ENCODE measurements at regions not wholly inside any gene's neighbourhood (a gene's known extent, or its start where the extent isn't known, plus 50 kb on each side); places are given as distances from the start of the nearest gene placed in this dataset.

GRCh38 chr3:145183261-145183660, 977.7 kb downstream of the PLOD2 start:
- POLR2A ChIA-PET, result no interaction called here
- CTCF ChIA-PET, result no interaction called here
- no peak for DNase-seq (ENCODE audit: extremely low spot score)
- no peak for TF ChIP-seq CTCF (IDR thresholded peaks at IDR 0.05; ENCODE audit: control extremely low read depth, extremely low read depth, low read depth, missing control alignments)

GRCh38 chr3:145188079-145188770, 972.8 kb downstream of the PLOD2 start:
- ChIA-PET POLR2A (no interaction called here), CTCF (no interaction called here)
- no peak for DNase-seq (ENCODE audit: extremely low spot score)
- no peak for TF ChIP-seq CTCF (IDR thresholded peaks at IDR 0.05; ENCODE audit: control extremely low read depth, extremely low read depth, low read depth, missing control alignments)

GRCh38 chr3:145190138-145190537, 970.8 kb downstream of the PLOD2 start:
- ChIA-PET POLR2A (no interaction called here), CTCF (interaction anchor here (1.1 kb wide), 1 partner anchor 10 kb away, joined by 6 read pairs; no protein-coding TSS in a partner anchor)
- no peak for TF ChIP-seq CTCF (IDR thresholded peaks at IDR 0.05; ENCODE audit: control extremely low read depth, extremely low read depth, low read depth, missing control alignments)
- no peak for DNase-seq (ENCODE audit: extremely low spot score)

- no peak for TF ChIP-seq CTCF (IDR thresholded peaks at IDR 0.05; ENCODE audit: control extremely low read depth, extremely low read depth, low read depth, missing control alignments)
- no peak for DNase-seq (ENCODE audit: extremely low spot score)
- POLR2A ChIA-PET, result no interaction called here
- CTCF ChIA-PET, result interaction anchor here (1.1 kb wide), 1 partner anchor 10 kb away, joined by 6 read pairs; no protein-coding TSS in a partner anchor
Measured at GRCh38 chr3:145190761-145191160, 970.2 kb downstream of the PLOD2 start.

- ChIA-PET POLR2A (no interaction called here), CTCF (interaction anchor here (1.1 to 1.4 kb wide), 3 partner anchors 11 to 17 kb away, joined by 3 to 6 read pairs (median 3); no protein-coding TSS in a partner anchor)
- no peak for DNase-seq (ENCODE audit: extremely low spot score)
- no peak for TF ChIP-seq CTCF (IDR thresholded peaks at IDR 0.05; ENCODE audit: control extremely low read depth, extremely low read depth, low read depth, missing control alignments)
Measured at GRCh38 chr3:145191543-145191942, 969.4 kb downstream of the PLOD2 start.

- CTCF ChIA-PET, result no interaction called here
- DNase-seq (ENCODE audit: extremely low spot score), result no peak
- POLR2A ChIA-PET, result no interaction called here
- TF ChIP-seq CTCF (IDR thresholded peaks at IDR 0.05; ENCODE audit: control extremely low read depth, extremely low read depth, low read depth, missing control alignments), result no peak
Measured at GRCh38 chr3:145197051-145197820, 963.7 kb downstream of the PLOD2 start.

All from GM10248 (cell line).